Suprapubic skin (tissue), 3 donors: ENCODE measurements at regions not wholly inside any gene's neighbourhood (a gene's known extent, or its start where the extent isn't known, plus 50 kb on each side); places are given as distances from the start of the nearest gene placed in this dataset.

Source experiments
- CTCF ChIP-seq, 2 donors: fragments of 200-600 bp in 1 of 2; fragments of 450-650 bp in 1 of 2; sonication (generic) in 1 of 2; IDR thresholded peaks; one replicate each; pipeline ENCODE4 v1.5.1; 2016 to 2019; ENCODE audit warnings: antibody characterized with exemption in 2 of 2, mild to moderate bottlenecking in 1 of 2, moderate library complexity in 1 of 2
- EP300 ChIP-seq: sonication (generic); formaldehyde crosslinking; IDR thresholded peaks from one replicate; pipeline ENCODE4 v1.6.1; 2017; ENCODE audit warnings: antibody characterized with exemption
- POLR2A ChIP-seq, 2 donors: fragments of 450-650 bp; IDR thresholded peaks; one replicate each; pipeline ENCODE4 v1.6.1; 2017; ENCODE audit warnings: antibody characterized with exemption in 2 of 2, mild to moderate bottlenecking in 2 of 2, moderate library complexity in 2 of 2

GRCh38 chr11:70926543-70927201 is 325.7 kb downstream of the SHANK2 start:
- TF ChIP-seq POLR2A (IDR thresholded peaks at IDR 0.05) (no peak), CTCF (IDR thresholded peaks at IDR 0.05) (no peak), EP300 (no peak)
